SK-N-DZ (cell line): ENCODE measurements at regions not wholly inside any gene's neighbourhood (a gene's known extent, or its start where the extent isn't known, plus 50 kb on each side); places are given as distances from the start of the nearest gene placed in this dataset.
"Not testable (repeated sequence)": the region's sequence is repeated elsewhere in the genome, so short reads cannot be mapped to it uniquely, and the experiment has no call there.

Source experiments
- DNase-seq: peaks from one replicate; pipeline ENCODE4 v3.0.0-alpha.2; 2015; ENCODE audit warnings: low spot score

GRCh38 chr9:41771693-41772092, 357.5 kb downstream of the CNTNAP3B start:
- DNase-seq = not testable (repeated sequence)

GRCh38 chr9:41754822-41755221, 374.4 kb downstream of the CNTNAP3B start:
- DNase-seq = not testable (repeated sequence)

GRCh38 chr9:41754403-41754802, 374.8 kb downstream of the CNTNAP3B start:
- DNase-seq = not testable (repeated sequence)

- not testable (repeated sequence) for DNase-seq
These were observed 387.3 kb downstream of the CNTNAP3B start for GRCh38 chr9:41741897-41742296.

GRCh38 chr9:41741173-41741572, 388.1 kb downstream of the CNTNAP3B start:
- not testable (repeated sequence) for DNase-seq

- DNase-seq = not testable (repeated sequence)
These were observed 390.5 kb downstream of the CNTNAP3B start for GRCh38 chr9:41738681-41739080.

GRCh38 chr9:41699190-41699589, 430.0 kb downstream of the CNTNAP3B start:
- not testable (repeated sequence) for DNase-seq

GRCh38 chr9:41697080-41697479, 432.1 kb downstream of the CNTNAP3B start:
- not testable (repeated sequence) for DNase-seq

GRCh38 chr9:41679312-41679711, 449.9 kb downstream of the CNTNAP3B start:
- not testable (repeated sequence) for DNase-seq

GRCh38 chr9:41663497-41664036, 465.7 kb downstream of the CNTNAP3B start:
- DNase-seq = peak; percentile 74

GRCh38 chr9:41658706-41659105, 469.6 kb upstream of the ZNG1F start:
- not testable (repeated sequence) for DNase-seq

GRCh38 chr9:41658116-41658515, 469.0 kb upstream of the ZNG1F start:
- DNase-seq = not testable (repeated sequence)

GRCh38 chr9:41657141-41657540, 468.0 kb upstream of the ZNG1F start:
- not testable (repeated sequence) for DNase-seq

GRCh38 chr9:41655071-41655554, 466.0 kb upstream of the ZNG1F start:
- peak; percentile 38 for DNase-seq

- not testable (repeated sequence) for DNase-seq
These were observed 465.2 kb upstream of the ZNG1F start for GRCh38 chr9:41654349-41654748.

- DNase-seq = not testable (repeated sequence)
These were observed 464.6 kb upstream of the ZNG1F start for GRCh38 chr9:41653560-41654340.

GRCh38 chr9:41652800-41653199, 463.7 kb upstream of the ZNG1F start:
- DNase-seq = not testable (repeated sequence)

- not testable (repeated sequence) for DNase-seq
These were observed 463.1 kb upstream of the ZNG1F start for GRCh38 chr9:41652100-41652713.

- DNase-seq = not testable (repeated sequence)
These were observed 461.0 kb upstream of the ZNG1F start for GRCh38 chr9:41650086-41650485.

GRCh38 chr9:41648564-41648963, 459.4 kb upstream of the ZNG1F start:
- DNase-seq = not testable (repeated sequence)

GRCh38 chr9:41646246-41646645, 457.1 kb upstream of the ZNG1F start:
- DNase-seq = not testable (repeated sequence)

- peak; percentile 76 for DNase-seq
These were observed 454.6 kb upstream of the ZNG1F start for GRCh38 chr9:41643571-41644279.
